SU-DHL-6 (cell line): ENCODE measurements at regions not wholly inside any gene's neighbourhood (a gene's known extent, or its start where the extent isn't known, plus 50 kb on each side); places are given as distances from the start of the nearest gene placed in this dataset.

Experiments used
- EZH2phosphoT487 ChIP-seq: fragments of 200-600 bp; sonication (generic), shearing (Covaris generic); conservative IDR thresholded peaks from 2 replicates; pipeline ENCODE4 v1.6.1; 2018; ENCODE audit warnings: mild to moderate bottlenecking, antibody characterized with exemption, low read length, moderate library complexity, mixed read lengths
- TF ChIP-seq, protein P1 (sequence below): fragments of 200-600 bp; sonication (generic); IDR thresholded peaks from one replicate; pipeline ENCODE4 v1.5.1; 2017; ENCODE audit warnings: antibody characterized with exemption, mild to moderate bottlenecking, low read length, moderate library complexity; ENCODE audit not compliant: insufficient read depth, poor library complexity, severe bottlenecking

- TF ChIP-seq, protein P1, sequence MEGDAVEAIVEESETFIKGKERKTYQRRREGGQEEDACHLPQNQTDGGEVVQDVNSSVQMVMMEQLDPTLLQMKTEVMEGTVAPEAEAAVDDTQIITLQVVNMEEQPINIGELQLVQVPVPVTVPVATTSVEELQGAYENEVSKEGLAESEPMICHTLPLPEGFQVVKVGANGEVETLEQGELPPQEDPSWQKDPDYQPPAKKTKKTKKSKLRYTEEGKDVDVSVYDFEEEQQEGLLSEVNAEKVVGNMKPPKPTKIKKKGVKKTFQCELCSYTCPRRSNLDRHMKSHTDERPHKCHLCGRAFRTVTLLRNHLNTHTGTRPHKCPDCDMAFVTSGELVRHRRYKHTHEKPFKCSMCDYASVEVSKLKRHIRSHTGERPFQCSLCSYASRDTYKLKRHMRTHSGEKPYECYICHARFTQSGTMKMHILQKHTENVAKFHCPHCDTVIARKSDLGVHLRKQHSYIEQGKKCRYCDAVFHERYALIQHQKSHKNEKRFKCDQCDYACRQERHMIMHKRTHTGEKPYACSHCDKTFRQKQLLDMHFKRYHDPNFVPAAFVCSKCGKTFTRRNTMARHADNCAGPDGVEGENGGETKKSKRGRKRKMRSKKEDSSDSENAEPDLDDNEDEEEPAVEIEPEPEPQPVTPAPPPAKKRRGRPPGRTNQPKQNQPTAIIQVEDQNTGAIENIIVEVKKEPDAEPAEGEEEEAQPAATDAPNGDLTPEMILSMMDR: no peak
- TF ChIP-seq EZH2phosphoT487: no peak
These were observed 602.6 kb upstream of the DAB2 start for GRCh38 chr5:40027400-40027799.
